NCI-H2107 (cell line): ENCODE measurements at regions not wholly inside any gene's neighbourhood (a gene's known extent, or its start where the extent isn't known, plus 50 kb on each side); places are given as distances from the start of the nearest gene placed in this dataset.
A peak's percentile ranks its signal among the peaks of the same experiment; 100 is the strongest.

ENCODE experiments used
- DNase-seq: peaks from one replicate; lab custom pipeline; 2025; lab: John Stamatoyannopoulos, UW

- DNase-seq, result no peak
Observed at GRCh38 chr16:85544668-85545067, 68.5 kb upstream of the GSE1 start.

- no peak for DNase-seq
Observed at GRCh38 chr16:85545227-85545818, 67.8 kb upstream of the GSE1 start.

- no peak for DNase-seq
Observed at GRCh38 chr16:85546585-85547447, 66.3 kb upstream of the GSE1 start.

GRCh38 chr16:85548375-85548774 is 64.7 kb upstream of the GSE1 start:
- no peak for DNase-seq

GRCh38 chr16:85549766-85550421 is 63.2 kb upstream of the GSE1 start:
- DNase-seq, result no peak

- no peak for DNase-seq
Observed at GRCh38 chr16:85550422-85550864, 62.7 kb upstream of the GSE1 start.

GRCh38 chr16:85550953-85551924 is 61.9 kb upstream of the GSE1 start:
- DNase-seq, result no peak

GRCh38 chr16:85552980-85553435 is 60.1 kb upstream of the GSE1 start:
- no peak for DNase-seq

- no peak for DNase-seq
Observed at GRCh38 chr16:85553436-85554113, 59.5 kb upstream of the GSE1 start.

- no peak for DNase-seq
Observed at GRCh38 chr16:85554114-85554888, 58.8 kb upstream of the GSE1 start.

GRCh38 chr16:85554889-85555718 is 58.0 kb upstream of the GSE1 start:
- peak; percentile 63 for DNase-seq

- DNase-seq, result no peak
Observed at GRCh38 chr16:85555719-85556455, 57.2 kb upstream of the GSE1 start.

GRCh38 chr16:85556456-85557082 is 56.6 kb upstream of the GSE1 start:
- DNase-seq, result no peak

- no peak for DNase-seq
Observed at GRCh38 chr16:85557083-85557970, 55.8 kb upstream of the GSE1 start.

GRCh38 chr16:85557971-85558657 is 55.0 kb upstream of the GSE1 start:
- DNase-seq, result no peak

- no peak for DNase-seq
Observed at GRCh38 chr16:85560932-85561247, 52.2 kb upstream of the GSE1 start.
